ENCODE measurements at regions not wholly inside any gene's neighbourhood (a gene's known extent, or its start where the extent isn't known, plus 50 kb on each side); places are given as distances from the start of the nearest gene placed in this dataset.

GRCh38 chr5:58024151-58024550 lies 435.7 kb downstream of the PLK2 start:
- no peak for TF ChIP-seq CTCF (IDR thresholded peaks at IDR 0.05)
- no peak for TF ChIP-seq POLR2AphosphoS5 (IDR thresholded peaks at IDR 0.05)
